ENCODE measurements at regions not wholly inside any gene's neighbourhood (a gene's known extent, or its start where the extent isn't known, plus 50 kb on each side); places are given as distances from the start of the nearest gene placed in this dataset.
A peak's percentile ranks its signal among the peaks of the same experiment; 100 is the strongest.

GRCh38 chr1:30609999-30610345 is 113.4 kb downstream of the MATN1 start:
- DNase-seq (ENCODE audit: low read depth, low spot score) (no peak), FAIRE-seq (no peak)
- Histone ChIP-seq H3K4me3 (ENCODE audit: control insufficient read depth in 2 of 3, extremely low read depth in 1 of 3, insufficient read depth in 2 of 3, low read depth in 1 of 3, low read length in 3 of 3) (no peak overlapping the region), H3K9me1 (ENCODE audit: control insufficient read depth, extremely low read depth, insufficient read depth, low read length) (no peaks in the 10 kb centered on the region), H3K27ac (ENCODE audit: control insufficient read depth, insufficient read depth, low read length) (no peak overlapping the region), H4K20me1 (ENCODE audit: control insufficient read depth, extremely low read depth, insufficient read depth, low read length) (no peaks in the 10 kb centered on the region), H3K9me3 (ENCODE audit: control insufficient read depth, low read depth, low read length) (no peaks in the 10 kb centered on the region), H3K4me2 (ENCODE audit: control insufficient read depth, extremely low read depth, insufficient read depth, low read depth, low read length) (no peak overlapping the region), H3K9ac (ENCODE audit: control insufficient read depth, extremely low read depth, insufficient read depth, low read length) (no peak overlapping the region), H3K36me3 (ENCODE audit: control insufficient read depth in 2 of 2, extremely low read depth in 1 of 2, insufficient read depth in 2 of 2, low read length in 2 of 2) (no peaks in the 10 kb centered on the region), H3K79me2 (ENCODE audit: control insufficient read depth, insufficient read depth, low read length) (no peaks in the 10 kb centered on the region), H3K4me1 (ENCODE audit: control insufficient read depth, extremely low read depth, insufficient read depth, low read length) (peaks cover 42% of the 10 kb centered on the region), H3K27me3 (ENCODE audit: control insufficient read depth, extremely low read depth, insufficient read depth, low read length) (no peaks in the 10 kb centered on the region), H2AFZ (ENCODE audit: control insufficient read depth, low read length) (no peak overlapping the region)
- TF ChIP-seq CTCF (optimal IDR thresholded peaks at IDR 0.05 in 1 of 3, IDR thresholded peaks at IDR 0.05 in 1 of 3, conservative IDR thresholded peaks at IDR 0.05 in 1 of 3; ENCODE audit: extremely low read depth in 1 of 3, insufficient read depth in 2 of 3, low read length in 3 of 3) (no peak), EZH2 (IDR thresholded peaks at IDR 0.05; ENCODE audit: low read length) (no peak)
- dilution Hi-C loops (cut with MboI; ENCODE audit: extremely low pct_ligation_motif_present, low sequenced_read_pairs): no loop called here

DNA sequence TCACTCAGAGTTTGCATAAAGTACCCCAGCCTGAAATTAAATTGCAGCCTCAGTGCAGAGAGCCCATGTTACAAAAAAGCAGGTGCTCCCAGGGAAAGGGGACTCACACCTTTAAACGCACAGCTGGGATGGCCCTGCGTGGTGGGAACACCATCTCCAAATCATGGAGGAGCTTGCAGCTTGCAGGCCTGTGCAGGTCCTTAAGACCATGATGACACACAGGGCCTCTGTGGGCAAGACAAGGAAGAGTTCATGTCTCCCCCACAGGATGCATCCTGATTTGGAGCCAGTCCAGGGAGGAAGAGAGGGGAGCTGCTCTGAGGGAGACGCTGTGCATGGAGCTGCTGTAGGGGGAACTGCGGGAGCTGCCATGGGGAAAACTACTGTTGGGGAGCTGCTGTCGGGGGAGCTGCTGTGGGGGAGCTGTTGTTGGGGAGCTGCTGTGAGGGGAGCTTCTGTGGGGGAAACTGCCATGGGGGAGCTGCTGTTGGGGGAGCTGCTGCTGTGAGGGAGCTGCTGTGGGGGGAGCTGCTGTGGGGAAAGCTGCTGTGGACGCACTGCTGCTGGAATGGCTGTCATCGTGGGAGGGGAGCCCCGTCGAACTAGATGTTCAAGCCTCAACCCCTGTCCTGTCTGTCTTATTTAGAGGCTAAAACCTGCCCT is 113.9 kb downstream of the MATN1 start:
- Histone ChIP-seq H4K20me1 (ENCODE audit: control insufficient read depth, extremely low read depth, insufficient read depth, low read length) (no peaks in the 10 kb centered on the region), H3K9me1 (ENCODE audit: control insufficient read depth, extremely low read depth, insufficient read depth, low read length) (no peaks in the 10 kb centered on the region), H3K4me1 (ENCODE audit: control insufficient read depth, extremely low read depth, insufficient read depth, low read length) (peaks cover 38% of the 10 kb centered on the region), H3K4me2 (ENCODE audit: control insufficient read depth, extremely low read depth, insufficient read depth, low read depth, low read length) (no peak overlapping the region), H3K27me3 (ENCODE audit: control insufficient read depth, extremely low read depth, insufficient read depth, low read length) (no peaks in the 10 kb centered on the region), H3K4me3 (ENCODE audit: control insufficient read depth in 2 of 3, extremely low read depth in 1 of 3, insufficient read depth in 2 of 3, low read depth in 1 of 3, low read length in 3 of 3) (no peak overlapping the region), H3K9ac (ENCODE audit: control insufficient read depth, extremely low read depth, insufficient read depth, low read length) (no peak overlapping the region), H2AFZ (ENCODE audit: control insufficient read depth, low read length) (no peak overlapping the region), H3K79me2 (ENCODE audit: control insufficient read depth, insufficient read depth, low read length) (no peaks in the 10 kb centered on the region), H3K27ac (ENCODE audit: control insufficient read depth, insufficient read depth, low read length) (no peak overlapping the region), H3K36me3 (ENCODE audit: control insufficient read depth in 2 of 2, extremely low read depth in 1 of 2, insufficient read depth in 2 of 2, low read length in 2 of 2) (no peaks in the 10 kb centered on the region), H3K9me3 (ENCODE audit: control insufficient read depth, low read depth, low read length) (no peaks in the 10 kb centered on the region)
- dilution Hi-C loops (cut with MboI; ENCODE audit: extremely low pct_ligation_motif_present, low sequenced_read_pairs): no loop called here
- TF ChIP-seq EZH2 (IDR thresholded peaks at IDR 0.05; ENCODE audit: low read length) (no peak), CTCF (optimal IDR thresholded peaks at IDR 0.05 in 1 of 3, IDR thresholded peaks at IDR 0.05 in 1 of 3, conservative IDR thresholded peaks at IDR 0.05 in 1 of 3; ENCODE audit: extremely low read depth in 1 of 3, insufficient read depth in 2 of 3, low read length in 3 of 3) (no peak)
- DNase-seq (ENCODE audit: low read depth, low spot score) (no peak), FAIRE-seq (peak; percentile 23)

All from keratinocyte (primary cell).